BJ (cell line): ENCODE measurements at regions not wholly inside any gene's neighbourhood (a gene's known extent, or its start where the extent isn't known, plus 50 kb on each side); places are given as distances from the start of the nearest gene placed in this dataset.

ENCODE experiments used
- CTCF ChIA-PET: fragments of 350-600 bp; formaldehyde crosslinking; extraction: SDS; loops from one replicate; lab custom pipeline; 2021; ENCODE audit warnings: antibody characterized with exemption, inconsistent platforms; lab: Yijun Ruan, JAX
- POLR2A ChIA-PET: fragments of 300-600 bp; sonication (Branson Sonifier 250); formaldehyde crosslinking; extraction: SDS; loops from one replicate; lab custom pipeline; 2021; ENCODE audit warnings: antibody characterized with exemption; lab: Charles Lee
- DNase-seq: peaks from one replicate; pipeline ENCODE4 v3.0.0-alpha.2; 2011; ENCODE audit warnings: low read depth
- H3K27me3 ChIP-seq: 2 replicates; pipeline ENCODE4 v1.6.0; 2011; ENCODE audit warnings: low read length; ENCODE audit not compliant: control insufficient read depth, insufficient read depth
- H3K36me3 ChIP-seq: 2 replicates; pipeline ENCODE4 v1.5.1; 2011; ENCODE audit warnings: low read length; ENCODE audit not compliant: control insufficient read depth, insufficient read depth
- H3K4me3 ChIP-seq: 2 replicates; pipeline ENCODE4 v1.5.1; 2011; ENCODE audit warnings: low read depth, mild to moderate bottlenecking, control low read depth, low read length
- CTCF ChIP-seq: IDR thresholded peaks from 2 replicates; pipeline ENCODE4 v1.5.1; 2011; ENCODE audit warnings: low read depth, mild to moderate bottlenecking, control low read depth, inconsistent platforms, low read length, moderate library complexity; ENCODE audit not compliant: insufficient read depth

GRCh38 chr4:177568931-177569330 lies 126.7 kb upstream of the AGA start:
- DNase-seq, result no peak
- no peak overlapping the region for H3K4me3 ChIP-seq
- no peaks in the 10 kb centered on the region for H3K36me3 ChIP-seq
- POLR2A ChIA-PET, result no interaction called here
- H3K27me3 ChIP-seq, result no peaks in the 10 kb centered on the region
- no peak for TF ChIP-seq CTCF
- CTCF ChIA-PET, result no interaction called here

- Histone ChIP-seq H3K27me3 (no peaks in the 10 kb centered on the region), H3K36me3 (no peaks in the 10 kb centered on the region), H3K4me3 (no peak overlapping the region)
- TF ChIP-seq CTCF, result no peak
- POLR2A ChIA-PET, result no interaction called here
- CTCF ChIA-PET, result no interaction called here
- no peak for DNase-seq
These were observed 127.2 kb upstream of the AGA start for GRCh38 chr4:177569434-177569833.

- no peaks in the 10 kb centered on the region for H3K36me3 ChIP-seq
- no peak overlapping the region for H3K4me3 ChIP-seq
- H3K27me3 ChIP-seq, result no peaks in the 10 kb centered on the region
- ChIA-PET CTCF (no interaction called here), POLR2A (no interaction called here)
- TF ChIP-seq CTCF, result no peak
- peak; percentile 31 for DNase-seq
These were observed 131.3 kb upstream of the AGA start for GRCh38 chr4:177573507-177573906.

- Histone ChIP-seq H3K36me3 (no peaks in the 10 kb centered on the region), H3K4me3 (no peak overlapping the region), H3K27me3 (no peaks in the 10 kb centered on the region)
- POLR2A ChIA-PET, result no interaction called here
- no peak for DNase-seq
- CTCF ChIA-PET, result no interaction called here
- TF ChIP-seq CTCF, result no peak
These were observed 132.2 kb upstream of the AGA start for GRCh38 chr4:177574446-177574845.

GRCh38 chr4:177579649-177580048 lies 137.4 kb upstream of the AGA start:
- ChIA-PET CTCF (no interaction called here), POLR2A (no interaction called here)
- DNase-seq, result no peak
- no peak for TF ChIP-seq CTCF
- no peaks in the 10 kb centered on the region for H3K27me3 ChIP-seq
- H3K4me3 ChIP-seq, result no peak overlapping the region
- H3K36me3 ChIP-seq, result no peaks in the 10 kb centered on the region
